H1 (cell line): ENCODE measurements at regions not wholly inside any gene's neighbourhood (a gene's known extent, or its start where the extent isn't known, plus 50 kb on each side); places are given as distances from the start of the nearest gene placed in this dataset.

Experiments
- CHD7 ChIP-seq: fragments of 300-600 bp; sonication (generic); IDR thresholded peaks from 2 replicates; pipeline ENCODE4 v1.7.1; 2012; ENCODE audit warnings: low read length, moderate library complexity, mild to moderate bottlenecking, inconsistent platforms; ENCODE audit not compliant: insufficient replicate concordance
- CTBP2 ChIP-seq: IDR thresholded peaks from 2 replicates; pipeline ENCODE4 v1.7.0; 2011; ENCODE audit warnings: borderline replicate concordance, mild to moderate bottlenecking, moderate library complexity, mixed read lengths, low read length; ENCODE audit not compliant: insufficient read depth, insufficient read length
- PHF8 ChIP-seq: fragments of 200-600 bp; sonication (generic); conservative IDR thresholded peaks from 2 replicates; pipeline ENCODE4 v1.7.1; 2012; ENCODE audit warnings: low read depth, mild to moderate bottlenecking, inconsistent platforms, low read length, moderate library complexity
- SIRT6 ChIP-seq: IDR thresholded peaks from one replicate; pipeline ENCODE4 v1.7.1; 2012; ENCODE audit warnings: low read length, inconsistent platforms

GRCh38 chr6:62362097-62362496, 76.1 kb upstream of the KHDRBS2 start (continued):
- TF ChIP-seq PHF8 (no peak), CTBP2 (no peak), SIRT6 (no peak), CHD7 (no peak)
